Ishikawa (cell line): ENCODE measurements at regions not wholly inside any gene's neighbourhood (a gene's known extent, or its start where the extent isn't known, plus 50 kb on each side); places are given as distances from the start of the nearest gene placed in this dataset.

Experiments used
- CEBPB ChIP-seq: IDR thresholded peaks from 2 replicates; pipeline ENCODE4 v1.6.1; 2012
- EGR1 ChIP-seq: IDR thresholded peaks from 2 replicates; pipeline ENCODE4 v1.6.1; 2012
- EP300 ChIP-seq: IDR thresholded peaks from 2 replicates; pipeline ENCODE4 v1.6.1; 2012; ENCODE audit warnings: borderline replicate concordance
- FOXM1 ChIP-seq: IDR thresholded peaks from 2 replicates; pipeline ENCODE4 v1.6.1; 2012; ENCODE audit warnings: low read depth, borderline replicate concordance
- MAX ChIP-seq: IDR thresholded peaks from 2 replicates; pipeline ENCODE4 v1.6.1; 2012
- NFIC ChIP-seq: IDR thresholded peaks from 2 replicates; pipeline ENCODE4 v1.6.1; 2012
- RAD21 ChIP-seq: IDR thresholded peaks from 2 replicates; pipeline ENCODE4 v1.6.1; 2012; ENCODE audit warnings: low read depth
- REST ChIP-seq: IDR thresholded peaks from 2 replicates; pipeline ENCODE4 v1.6.1; 2012; ENCODE audit warnings: low read depth, mild to moderate bottlenecking
- TAF1 ChIP-seq: IDR thresholded peaks from 2 replicates; pipeline ENCODE4 v1.6.1; 2012; ENCODE audit warnings: low read depth, mild to moderate bottlenecking
- TCF12 ChIP-seq: IDR thresholded peaks from 2 replicates; pipeline ENCODE4 v1.6.1; 2012; ENCODE audit warnings: low read depth
- TEAD4 ChIP-seq: IDR thresholded peaks from 2 replicates; pipeline ENCODE4 v1.6.1; 2012
- USF1 ChIP-seq: IDR thresholded peaks from 2 replicates; pipeline ENCODE4 v1.6.1; 2012
- YY1 ChIP-seq: IDR thresholded peaks from 2 replicates; pipeline ENCODE4 v1.6.1; 2012; ENCODE audit warnings: low read depth
- ZBTB7A ChIP-seq: IDR thresholded peaks from 2 replicates; pipeline ENCODE4 v1.6.1; 2012; ENCODE audit warnings: low read depth

GRCh38 chr4:8770518-8771257, 101.0 kb downstream of the HMX1 start:
- no peak for TF ChIP-seq TEAD4
- no peak for TF ChIP-seq REST
- TF ChIP-seq ZBTB7A, result no peak
- no peak for TF ChIP-seq NFIC
- no peak for TF ChIP-seq USF1
- TF ChIP-seq TAF1, result no peak
- TF ChIP-seq EGR1, result no peak
- no peak for TF ChIP-seq TCF12
- no peak for TF ChIP-seq EP300
- TF ChIP-seq MAX, result no peak
- TF ChIP-seq FOXM1, result no peak
- no peak for TF ChIP-seq CEBPB
- TF ChIP-seq RAD21, result no peak
- no peak for TF ChIP-seq YY1

- TF ChIP-seq NFIC, result no peak
Measured at GRCh38 chr4:8769645-8770517, 101.8 kb downstream of the HMX1 start.

- TF ChIP-seq FOXM1 (no peak), EP300 (no peak), CEBPB (no peak), ZBTB7A (no peak), REST (no peak), EGR1 (no peak), YY1 (no peak)
Measured at GRCh38 chr4:8768357-8768999, 103.2 kb downstream of the HMX1 start.

GRCh38 chr4:8766610-8767009, 105.0 kb downstream of the HMX1 start:
- TF ChIP-seq RAD21 (no peak), USF1 (no peak), YY1 (no peak), TAF1 (no peak), MAX (no peak), NFIC (no peak), EGR1 (no peak), ZBTB7A (no peak), REST (no peak)
